Lower lobe of right lung (tissue), 2 donors: ENCODE measurements at regions not wholly inside any gene's neighbourhood (a gene's known extent, or its start where the extent isn't known, plus 50 kb on each side); places are given as distances from the start of the nearest gene placed in this dataset.
"Not testable (repeated sequence)": the region's sequence is repeated elsewhere in the genome, so short reads cannot be mapped to it uniquely, and the experiment has no call there.

Experiments used
- ATAC-seq, 2 donors: fragments of 200-7000 bp; cut with Tn5 transposase; one replicate each; pipeline ENCODE4 v1.9.1; 2020 to 2022; ENCODE audit warnings: mild to moderate bottlenecking in 2 of 2, moderate library complexity in 2 of 2
- DNase-seq: peaks from one replicate; pipeline ENCODE4 v3.0.0-alpha.2; 2020
- H3K27ac ChIP-seq: fragments of 200-600 bp; one replicate; pipeline ENCODE4 v1.8.0; 2022
- H3K27me3 ChIP-seq: fragments of 200-600 bp; one replicate; pipeline ENCODE4 v1.8.0; 2022; ENCODE audit warnings: low read depth
- H3K36me3 ChIP-seq: fragments of 200-600 bp; one replicate; pipeline ENCODE4 v1.8.0; 2022; ENCODE audit warnings: mild to moderate bottlenecking
- H3K4me1 ChIP-seq: fragments of 200-600 bp; one replicate; pipeline ENCODE4 v1.8.0; 2022
- H3K4me3 ChIP-seq: fragments of 200-600 bp; one replicate; pipeline ENCODE4 v1.8.0; 2022; ENCODE audit warnings: mild to moderate bottlenecking
- H3K9me3 ChIP-seq: fragments of 200-600 bp; one replicate; pipeline ENCODE4 v1.8.0; 2022
- CTCF ChIP-seq: fragments of 200-600 bp; IDR thresholded peaks from one replicate; pipeline ENCODE4 v1.8.0; 2022; ENCODE audit warnings: antibody characterized with exemption, mild to moderate bottlenecking
- intact Hi-C: fragments of 100-400 bp; cut with DNase I; formaldehyde crosslinking; loops from one replicate; pipeline ENCODE4 v1.11.0; 2022
- donor health status: DM: no; HTN: yes; CAD: no; lungs with severe emphysema.

GRCh38 chr10:109328001-109328400 lies 595.3 kb downstream of the XPNPEP1 start:
- DNase-seq (no peak), ATAC-seq (no peak)
- no peak for TF ChIP-seq CTCF
- intact Hi-C loops = no loop called here
- Histone ChIP-seq H3K4me1 (no peaks in the 10 kb centered on the region), H3K36me3 (no peaks in the 10 kb centered on the region), H3K9me3 (no peaks in the 10 kb centered on the region), H3K27me3 (no peaks in the 10 kb centered on the region), H3K4me3 (no peak overlapping the region), H3K27ac (no peak overlapping the region)

DNA sequence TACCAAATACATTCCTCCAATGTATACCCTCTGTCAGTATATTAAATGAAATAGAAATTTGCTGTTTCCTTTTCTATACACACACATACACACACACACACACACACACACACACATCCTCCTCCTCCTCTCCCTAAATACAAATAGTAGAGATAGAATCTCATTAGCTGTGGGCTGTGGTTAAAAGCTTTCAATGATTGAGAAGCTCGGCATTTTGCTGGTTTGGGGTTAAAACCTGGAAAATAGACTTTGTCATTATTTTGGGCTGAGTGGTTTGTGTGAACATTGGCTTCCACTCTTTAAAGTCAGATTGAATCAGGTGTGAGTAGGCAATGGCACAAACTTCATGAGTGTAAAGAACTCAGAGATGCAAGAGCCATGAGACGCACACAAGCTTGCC lies 596.0 kb downstream of the XPNPEP1 start:
- DNase-seq (no peak), ATAC-seq (no peak)
- no peak for TF ChIP-seq CTCF
- Histone ChIP-seq H3K9me3 (no peaks in the 10 kb centered on the region), H3K27me3 (no peaks in the 10 kb centered on the region), H3K4me1 (no peaks in the 10 kb centered on the region), H3K36me3 (no peaks in the 10 kb centered on the region), H3K4me3 (no peak overlapping the region), H3K27ac (no peak overlapping the region)
- intact Hi-C loops = no loop called here

- no peak overlapping the region for H3K27ac ChIP-seq
- no peak overlapping the region for H3K4me3 ChIP-seq
- no peaks in the 10 kb centered on the region for H3K4me1 ChIP-seq
- no peak for ATAC-seq
- no peaks in the 10 kb centered on the region for H3K36me3 ChIP-seq
- TF ChIP-seq CTCF = no peak
- intact Hi-C loops = no loop called here
- no peaks in the 10 kb centered on the region for H3K27me3 ChIP-seq
- no peak for DNase-seq
- no peaks in the 10 kb centered on the region for H3K9me3 ChIP-seq
These were observed 598.6 kb downstream of the XPNPEP1 start for GRCh38 chr10:109324721-109325120.

DNA sequence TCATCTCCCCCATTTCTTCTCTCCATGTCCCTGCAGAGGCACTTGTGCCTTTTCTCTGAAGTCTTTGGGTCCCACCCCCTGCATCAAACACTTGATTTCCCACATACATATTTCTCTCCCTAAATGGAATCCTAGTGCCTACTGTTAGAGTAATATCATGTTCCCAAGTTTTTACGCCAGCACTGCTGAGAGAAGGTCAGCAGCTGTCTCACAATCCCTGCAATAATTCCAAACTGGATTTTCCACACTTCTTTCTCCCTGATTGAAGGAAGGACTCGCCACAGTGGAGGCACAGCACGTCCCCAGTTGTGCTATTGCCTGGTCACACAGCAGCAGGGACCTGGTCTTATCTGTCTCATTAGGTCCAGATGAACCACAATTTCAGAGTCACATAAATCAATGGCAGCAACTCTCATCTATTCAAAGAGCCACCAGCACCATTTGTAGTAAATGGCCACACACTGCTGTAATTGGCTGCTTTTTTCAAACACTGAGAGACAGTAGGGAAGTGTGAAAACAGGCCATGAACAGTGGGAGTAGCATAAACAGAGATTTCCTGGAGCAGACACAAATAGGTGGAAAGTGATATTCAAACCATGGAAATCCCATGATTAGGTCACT lies 605.5 kb downstream of the XPNPEP1 start:
- no peaks in the 10 kb centered on the region for H3K4me1 ChIP-seq
- DNase-seq = no peak
- no peaks in the 10 kb centered on the region for H3K9me3 ChIP-seq
- H3K27ac ChIP-seq = no peak overlapping the region
- no peak for TF ChIP-seq CTCF
- intact Hi-C loops = no loop called here
- ATAC-seq = no peak
- H3K27me3 ChIP-seq = no peaks in the 10 kb centered on the region
- no peaks in the 10 kb centered on the region for H3K36me3 ChIP-seq
- H3K4me3 ChIP-seq = no peak overlapping the region

GRCh38 chr10:109314016-109314415 lies 609.3 kb downstream of the XPNPEP1 start:
- ATAC-seq, H3K27ac ChIP-seq, H3K36me3 ChIP-seq, H3K4me3 ChIP-seq, H3K9me3 ChIP-seq, DNase-seq, H3K27me3 ChIP-seq, H3K4me1 ChIP-seq, intact Hi-C loops: not testable (repeated sequence)

DNA sequence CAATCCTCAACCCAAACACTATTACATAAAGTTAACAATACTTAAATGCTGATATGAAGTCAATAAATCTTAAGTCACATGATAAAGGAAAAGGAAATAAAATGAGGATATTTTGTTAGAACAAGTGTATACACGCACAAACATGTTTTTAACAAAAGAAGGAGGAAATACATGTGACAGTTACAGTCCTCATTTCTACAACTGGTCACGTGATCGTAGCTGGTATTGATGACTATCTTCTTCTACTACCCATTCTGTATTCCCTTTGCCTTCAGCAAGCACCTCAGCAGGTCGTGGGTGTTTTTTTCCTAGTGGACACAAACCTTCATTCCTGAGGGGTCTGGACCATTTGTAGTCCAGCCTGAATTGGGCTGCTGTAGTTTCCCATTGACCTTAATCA lies 610.8 kb downstream of the XPNPEP1 start:
- H3K27me3 ChIP-seq, DNase-seq, H3K27ac ChIP-seq, H3K4me3 ChIP-seq, H3K9me3 ChIP-seq, H3K4me1 ChIP-seq, H3K36me3 ChIP-seq, intact Hi-C loops, ATAC-seq: not testable (repeated sequence)

DNA sequence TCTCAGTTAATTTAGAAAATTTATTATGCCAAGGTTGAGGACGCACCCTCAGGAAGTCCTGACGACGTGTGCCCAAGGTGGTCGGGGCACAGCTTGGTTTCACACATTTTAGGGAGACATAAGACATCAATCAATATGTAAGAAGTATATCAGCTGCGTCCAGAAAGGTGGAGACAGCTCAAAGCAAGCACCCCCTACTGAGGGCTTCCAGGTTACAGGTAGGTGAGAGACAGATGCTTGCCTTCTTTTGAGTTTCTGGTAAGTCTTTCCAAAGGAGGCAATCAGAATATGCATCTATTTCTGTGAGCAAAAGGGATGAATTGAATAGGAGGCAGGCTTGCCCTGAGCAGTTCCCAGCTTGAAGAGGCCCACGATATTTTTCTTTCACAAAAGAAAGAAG lies 614.3 kb downstream of the XPNPEP1 start:
- no peak for TF ChIP-seq CTCF
- ATAC-seq = no peak
- intact Hi-C loops = no loop called here

DNA sequence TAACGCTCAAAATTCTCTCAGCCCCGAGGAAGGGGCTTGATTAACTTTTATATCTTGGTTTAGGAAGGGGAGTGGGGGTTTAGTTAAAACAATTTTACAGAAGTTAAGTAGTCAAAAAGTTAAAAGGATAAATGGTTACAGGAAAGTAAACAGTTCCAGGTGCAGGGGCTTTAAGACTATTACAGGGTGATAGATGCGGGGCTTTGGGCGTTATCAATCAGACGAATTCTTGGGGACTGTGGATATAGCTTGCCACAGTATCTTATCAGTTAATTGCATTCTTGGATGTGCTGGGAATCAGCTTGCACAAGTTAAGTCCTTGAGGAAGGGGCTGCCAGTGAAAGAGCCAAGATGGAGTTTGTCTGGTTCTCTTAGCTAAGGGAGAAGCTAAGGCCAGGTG lies 616.2 kb downstream of the XPNPEP1 start:
- H3K4me1 ChIP-seq, H3K27me3 ChIP-seq, H3K4me3 ChIP-seq, H3K27ac ChIP-seq, DNase-seq, ATAC-seq, H3K9me3 ChIP-seq, H3K36me3 ChIP-seq, intact Hi-C loops: not testable (repeated sequence)

More for the DNA sequence above, 614.3 kb downstream of the XPNPEP1 start:
- no peaks in the 10 kb centered on the region for H3K9me3 ChIP-seq
- H3K4me1 ChIP-seq = no peaks in the 10 kb centered on the region
- H3K4me3 ChIP-seq = no peak overlapping the region
- no peaks in the 10 kb centered on the region for H3K36me3 ChIP-seq
- no peak for DNase-seq
- no peaks in the 10 kb centered on the region for H3K27me3 ChIP-seq
- no peak overlapping the region for H3K27ac ChIP-seq
